Activated naive CD8-positive, alpha-beta T cell (primary cell): ENCODE measurements at regions not wholly inside any gene's neighbourhood (a gene's known extent, or its start where the extent isn't known, plus 50 kb on each side); places are given as distances from the start of the nearest gene placed in this dataset.

Experiments
- H3K27ac Mint-ChIP-seq: one replicate; pipeline ENCODE4 v1.8.0; 2021; ENCODE audit warnings: mixed read lengths
- H3K27me3 Mint-ChIP-seq: one replicate; pipeline ENCODE4 v1.8.0; 2021; ENCODE audit warnings: mixed read lengths
- H3K36me3 Mint-ChIP-seq: one replicate; pipeline ENCODE4 v1.8.0; 2021; ENCODE audit warnings: mixed read lengths
- H3K4me1 Mint-ChIP-seq: one replicate; pipeline ENCODE4 v1.8.0; 2021; ENCODE audit warnings: low read depth, mixed read lengths
- H3K4me3 Mint-ChIP-seq: one replicate; pipeline ENCODE4 v1.8.0; 2021; ENCODE audit warnings: mild to moderate bottlenecking, mixed read lengths
- H3K9me3 Mint-ChIP-seq: one replicate; pipeline ENCODE4 v1.8.0; 2021; ENCODE audit warnings: low read depth, mixed read lengths

DNA sequence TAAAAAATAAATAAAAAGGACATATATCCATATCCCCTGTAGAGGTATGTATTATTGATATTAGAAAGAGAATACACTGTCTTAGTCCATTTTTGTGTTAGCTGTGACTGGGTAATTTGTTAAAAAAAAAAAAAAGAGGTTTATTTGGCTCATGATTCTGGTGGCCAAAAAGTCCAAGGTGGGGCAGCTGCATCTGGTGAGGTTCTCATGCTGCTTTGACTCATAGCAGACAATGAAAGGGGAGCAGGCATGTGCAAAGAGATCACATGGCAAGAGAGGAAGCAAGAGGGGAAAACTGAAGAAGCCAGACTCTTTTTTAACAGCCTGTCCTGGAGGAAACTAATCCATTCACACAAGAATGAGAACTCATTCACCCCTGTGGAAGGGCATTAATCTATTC lies 101.6 kb upstream of the MAP4K3 start:
- no peaks in the 10 kb centered on the region for H3K27me3 Mint-ChIP-seq
- no peaks in the 10 kb centered on the region for H3K9me3 Mint-ChIP-seq
- peaks cover 3% of the 10 kb centered on the region for H3K4me1 Mint-ChIP-seq
- no peak overlapping the region for H3K27ac Mint-ChIP-seq
- no peak overlapping the region for H3K4me3 Mint-ChIP-seq
- peaks cover 2% of the 10 kb centered on the region for H3K36me3 Mint-ChIP-seq

DNA sequence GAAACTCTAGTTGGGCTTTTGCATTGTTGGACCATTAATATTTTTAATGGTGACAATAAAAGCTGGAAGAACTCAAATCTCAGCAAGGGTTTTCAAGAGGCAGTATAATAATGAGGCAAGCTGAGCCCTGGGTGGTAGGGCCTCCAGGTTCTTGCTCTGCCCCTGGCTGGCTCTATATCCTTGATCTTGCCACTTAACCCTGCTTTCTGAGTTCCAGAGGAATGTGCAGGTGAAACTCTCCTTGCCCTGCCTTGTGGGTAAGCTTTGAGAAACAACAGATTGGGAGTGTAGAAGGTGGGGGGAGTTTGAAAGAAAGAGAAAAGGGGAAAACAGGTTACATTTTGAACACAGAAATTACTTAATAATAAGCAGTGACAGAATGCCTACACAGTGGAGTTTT lies 103.3 kb upstream of the MAP4K3 start:
- peaks cover 2% of the 10 kb centered on the region for H3K36me3 Mint-ChIP-seq
- H3K9me3 Mint-ChIP-seq, result no peaks in the 10 kb centered on the region
- H3K4me3 Mint-ChIP-seq, result no peak overlapping the region
- H3K27ac Mint-ChIP-seq, result no peak overlapping the region
- peaks cover 2% of the 10 kb centered on the region for H3K27me3 Mint-ChIP-seq
- peaks cover 3% of the 10 kb centered on the region for H3K4me1 Mint-ChIP-seq

DNA sequence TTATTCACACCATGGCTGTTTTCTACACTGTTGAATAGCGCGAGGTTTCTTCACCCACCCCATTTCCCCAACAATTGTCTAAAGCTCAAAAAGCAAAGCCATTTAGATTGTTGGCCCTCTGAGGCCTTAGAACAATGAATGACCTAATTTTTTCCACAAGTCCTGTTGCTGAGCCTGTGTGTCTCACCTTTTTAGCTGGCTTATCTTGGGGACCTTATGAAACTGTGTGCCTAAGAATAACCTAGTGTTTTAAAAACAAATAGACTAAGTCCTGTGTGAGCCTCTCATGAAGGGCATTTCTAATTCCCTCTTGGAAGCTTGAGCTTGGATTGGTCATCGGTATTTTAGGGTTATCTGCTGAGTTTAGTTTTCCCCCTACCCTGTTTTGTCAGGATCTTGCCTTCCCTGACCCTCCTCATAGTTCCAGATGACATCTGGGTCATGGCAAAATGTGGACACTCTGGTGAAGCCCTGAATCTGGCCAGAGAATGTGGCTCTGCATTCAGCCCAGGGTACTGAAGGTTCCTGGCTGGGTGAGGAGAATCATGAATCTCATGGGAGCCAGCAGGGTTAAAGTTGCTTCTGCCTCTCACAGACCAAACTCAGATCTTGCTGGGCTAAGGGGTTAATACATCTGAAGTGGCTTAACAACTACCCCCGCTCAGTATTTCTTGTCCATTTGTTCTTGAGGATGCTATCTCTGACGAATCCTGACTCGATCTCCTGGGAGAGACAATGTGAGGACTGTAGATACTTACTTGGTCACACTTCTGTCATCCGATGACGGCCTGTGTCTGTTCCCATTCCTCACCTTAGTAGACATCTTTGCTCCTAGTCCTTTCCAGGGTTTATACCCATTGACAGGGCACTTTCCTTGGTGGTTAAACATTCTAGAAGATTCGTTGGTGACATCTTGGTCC lies 104.2 kb upstream of the MAP4K3 start:
- H3K4me3 Mint-ChIP-seq, result no peak overlapping the region

DNA sequence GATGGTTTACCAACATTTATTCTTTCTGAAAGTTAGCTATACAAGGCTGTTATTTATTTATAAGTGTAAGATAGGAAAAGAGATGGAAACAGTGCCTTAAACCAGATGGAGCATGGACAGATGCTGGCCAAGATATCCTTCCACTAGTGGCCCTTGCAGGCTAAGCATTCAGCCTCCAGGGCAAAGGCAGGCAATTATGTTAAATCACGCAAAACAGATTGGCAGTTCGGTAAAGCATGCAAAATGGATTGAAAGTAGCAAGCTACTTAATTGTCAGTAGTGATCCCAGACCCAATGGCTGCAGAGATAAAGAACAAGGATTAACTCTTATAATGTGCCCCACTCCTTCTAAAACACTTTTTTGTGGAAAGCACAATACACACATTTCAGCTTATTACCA lies 105.4 kb upstream of the MAP4K3 start:
- no peaks in the 10 kb centered on the region for H3K4me1 Mint-ChIP-seq
- H3K27me3 Mint-ChIP-seq, result peaks cover 2% of the 10 kb centered on the region
- H3K4me3 Mint-ChIP-seq, result no peak overlapping the region
- H3K36me3 Mint-ChIP-seq, result no peaks in the 10 kb centered on the region
- H3K9me3 Mint-ChIP-seq, result no peaks in the 10 kb centered on the region
- H3K27ac Mint-ChIP-seq, result no peak overlapping the region

More for the DNA sequence above, 104.2 kb upstream of the MAP4K3 start:
- Mint-ChIP-seq H3K27me3 (peaks cover 2% of the 10 kb centered on the region), H3K36me3 (no peaks in the 10 kb centered on the region), H3K27ac (no peak overlapping the region), H3K9me3 (no peaks in the 10 kb centered on the region), H3K4me1 (peaks cover 3% of the 10 kb centered on the region)

DNA sequence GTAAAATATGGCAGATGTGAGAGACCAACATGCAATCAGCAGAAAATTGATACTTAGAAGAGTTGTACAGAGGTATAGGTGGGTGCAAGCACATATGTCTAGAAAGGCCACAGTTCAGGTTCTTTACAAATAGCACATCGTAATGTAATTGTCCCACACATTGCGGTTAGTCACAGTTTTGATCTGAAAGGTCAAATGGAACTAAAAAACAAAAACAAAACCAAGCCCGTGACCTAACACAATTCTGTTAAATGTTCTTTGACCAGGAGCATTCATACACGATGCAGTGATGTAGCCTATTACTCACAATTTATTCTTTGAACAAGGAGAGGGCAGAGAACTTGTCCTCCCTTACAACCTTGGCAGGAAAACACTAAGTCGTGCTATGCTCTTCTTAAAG lies 108.9 kb upstream of the MAP4K3 start:
- H3K4me3 Mint-ChIP-seq, result no peak overlapping the region
- no peaks in the 10 kb centered on the region for H3K9me3 Mint-ChIP-seq
- H3K27ac Mint-ChIP-seq, result no peak overlapping the region
- H3K4me1 Mint-ChIP-seq, result no peaks in the 10 kb centered on the region
- no peaks in the 10 kb centered on the region for H3K36me3 Mint-ChIP-seq
- peaks cover 2% of the 10 kb centered on the region for H3K27me3 Mint-ChIP-seq

DNA sequence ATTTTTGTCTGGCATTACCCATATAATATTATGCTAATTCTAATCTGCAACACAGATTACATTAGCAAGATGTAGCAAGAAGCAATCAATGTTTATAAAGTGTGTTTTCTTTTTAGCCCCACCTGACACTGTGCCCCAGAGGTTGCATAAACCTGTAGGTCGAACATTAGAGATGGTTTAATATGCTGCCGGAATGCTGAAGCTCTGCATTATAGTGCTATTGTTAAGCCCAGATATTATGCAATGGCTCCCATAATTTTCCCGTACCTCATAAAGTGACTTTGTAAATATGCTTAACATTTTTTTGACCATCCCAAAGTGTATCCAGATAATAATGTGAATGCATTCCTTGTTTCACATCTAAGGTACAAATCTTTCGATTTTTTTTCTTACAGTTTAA lies 109.3 kb upstream of the MAP4K3 start:
- Mint-ChIP-seq H3K36me3 (no peaks in the 10 kb centered on the region), H3K4me1 (no peaks in the 10 kb centered on the region), H3K4me3 (no peak overlapping the region), H3K27me3 (peaks cover 2% of the 10 kb centered on the region), H3K9me3 (no peaks in the 10 kb centered on the region), H3K27ac (no peak overlapping the region)

DNA sequence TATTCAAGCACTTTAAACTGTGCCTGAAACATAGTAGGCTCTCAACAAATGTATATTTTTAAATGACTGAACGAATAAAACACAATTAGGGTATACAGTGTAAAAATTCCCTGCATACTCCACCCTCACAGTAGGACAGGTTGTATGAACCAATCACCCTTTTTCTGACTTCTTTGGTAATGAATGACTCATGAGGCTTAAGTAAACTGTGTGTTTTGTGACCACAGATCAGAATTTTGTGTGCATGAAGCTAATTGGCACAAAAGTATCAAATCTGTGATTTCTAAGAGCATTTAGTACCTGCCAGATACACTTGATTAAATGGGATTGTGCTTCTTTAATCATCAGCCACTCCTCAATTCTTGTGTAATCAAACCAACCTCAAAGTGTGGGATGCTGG lies 109.9 kb upstream of the MAP4K3 start:
- Mint-ChIP-seq H3K9me3 (no peaks in the 10 kb centered on the region), H3K36me3 (no peaks in the 10 kb centered on the region), H3K27me3 (peaks cover 2% of the 10 kb centered on the region), H3K27ac (no peak overlapping the region), H3K4me3 (no peak overlapping the region), H3K4me1 (no peaks in the 10 kb centered on the region)

DNA sequence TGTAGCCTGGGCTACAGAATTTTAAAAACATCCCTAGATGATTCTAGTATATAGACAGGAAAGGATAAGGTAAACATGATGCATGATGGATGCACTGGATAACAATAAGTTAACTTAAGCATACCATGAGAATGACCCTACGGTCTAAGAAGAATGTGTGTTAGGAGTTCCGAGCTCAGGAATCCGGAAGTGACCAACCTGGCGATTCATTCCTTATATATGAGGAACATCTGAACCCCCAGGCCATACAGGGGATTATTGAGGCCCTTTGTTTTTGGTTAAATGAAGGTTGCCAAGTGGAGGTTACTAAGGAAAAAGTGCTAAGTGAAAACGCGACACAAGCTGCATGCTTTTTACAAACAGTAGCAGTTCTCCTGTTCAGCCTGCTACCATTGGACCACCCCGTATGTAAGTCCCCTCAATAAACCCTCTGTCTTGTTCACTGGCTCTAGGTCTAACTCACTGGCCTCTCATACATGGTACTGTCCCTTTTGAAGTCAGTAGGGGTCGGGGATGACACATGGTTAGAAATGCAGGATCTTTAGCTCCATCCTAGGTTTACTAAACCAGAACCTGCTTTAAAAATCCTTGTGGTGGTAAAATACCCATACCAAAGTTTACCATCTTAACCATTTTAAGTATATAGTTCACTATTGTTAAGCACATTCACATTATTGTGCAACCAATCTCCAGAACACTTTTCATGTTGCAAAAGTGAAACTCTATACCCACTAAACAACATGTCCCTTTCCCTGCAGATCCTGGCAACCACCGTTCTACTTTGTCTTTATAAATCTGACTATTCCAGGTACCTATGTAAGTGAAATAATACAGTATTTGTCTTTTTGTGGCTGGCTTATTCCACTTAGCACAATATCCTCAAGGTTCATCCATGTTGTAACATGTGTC lies 111.0 kb upstream of the MAP4K3 start:
- no peak overlapping the region for H3K4me3 Mint-ChIP-seq
- peaks cover 2% of the 10 kb centered on the region for H3K27me3 Mint-ChIP-seq

DNA sequence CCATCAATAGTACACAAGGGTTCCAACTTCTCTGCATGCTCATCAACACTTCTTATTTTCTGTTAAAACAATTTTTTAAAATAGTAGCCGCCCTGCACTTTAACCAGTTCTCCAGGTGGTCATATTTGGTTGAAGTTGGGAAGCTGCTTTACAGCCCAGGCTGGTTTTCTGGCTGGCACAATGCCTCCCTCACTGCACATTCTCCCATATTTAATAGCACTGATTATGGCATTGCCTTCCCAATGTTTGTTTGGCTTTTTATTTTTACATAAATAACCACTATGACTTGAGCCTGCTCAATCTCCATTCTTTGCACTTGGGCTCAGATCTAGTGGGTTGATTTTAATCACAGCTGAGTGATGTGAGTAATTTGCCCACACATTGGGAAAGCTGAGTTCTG lies 111.9 kb upstream of the MAP4K3 start:
- no peak overlapping the region for H3K4me3 Mint-ChIP-seq
- no peaks in the 10 kb centered on the region for H3K9me3 Mint-ChIP-seq
- H3K27me3 Mint-ChIP-seq, result peaks cover 2% of the 10 kb centered on the region
- no peak overlapping the region for H3K27ac Mint-ChIP-seq
- H3K4me1 Mint-ChIP-seq, result no peaks in the 10 kb centered on the region
- H3K36me3 Mint-ChIP-seq, result no peaks in the 10 kb centered on the region

More for the DNA sequence above, 111.0 kb upstream of the MAP4K3 start:
- H3K4me1 Mint-ChIP-seq, result no peaks in the 10 kb centered on the region
- H3K36me3 Mint-ChIP-seq, result no peaks in the 10 kb centered on the region
- no peaks in the 10 kb centered on the region for H3K9me3 Mint-ChIP-seq
- no peak overlapping the region for H3K27ac Mint-ChIP-seq

DNA sequence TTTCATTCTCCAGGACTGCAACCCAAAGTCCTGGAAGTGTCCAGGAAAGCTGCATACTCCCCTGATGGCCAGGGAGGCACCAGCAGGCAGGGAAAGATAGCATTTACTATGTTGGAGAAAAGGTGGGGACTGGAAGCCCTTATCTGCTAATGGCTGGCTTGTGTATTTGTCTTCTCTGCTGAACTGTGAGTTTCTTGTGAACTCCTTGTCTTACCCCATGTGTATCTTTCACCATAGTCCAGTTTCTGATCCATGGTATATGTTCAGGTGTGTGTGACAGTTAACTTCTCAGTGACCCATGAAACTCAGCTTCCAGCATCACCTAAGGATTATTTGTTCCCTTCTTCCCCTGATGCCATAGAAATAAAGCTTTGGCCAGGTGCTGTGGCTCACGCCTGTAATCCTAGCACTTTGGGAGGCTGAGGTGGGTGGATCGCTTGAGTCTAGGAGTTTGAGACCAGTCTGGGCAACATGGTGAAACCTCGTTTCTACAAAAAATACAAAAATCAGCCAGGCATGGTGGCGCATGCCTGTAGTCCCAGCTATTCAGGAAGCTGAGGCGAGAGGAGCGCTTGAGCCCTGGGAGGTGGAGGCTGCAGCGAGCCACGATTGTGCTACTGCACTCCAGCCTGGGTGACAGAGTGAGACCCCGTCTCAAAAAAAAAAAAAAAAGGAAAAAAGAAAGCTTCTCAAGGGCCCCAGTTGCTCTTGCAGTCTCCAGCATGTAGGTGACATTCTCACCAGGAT lies 112.8 kb upstream of the MAP4K3 start:
- Mint-ChIP-seq H3K4me3 (no peak overlapping the region), H3K4me1 (no peaks in the 10 kb centered on the region), H3K9me3 (no peaks in the 10 kb centered on the region), H3K27me3 (no peaks in the 10 kb centered on the region), H3K27ac (no peak overlapping the region), H3K36me3 (no peaks in the 10 kb centered on the region)

DNA sequence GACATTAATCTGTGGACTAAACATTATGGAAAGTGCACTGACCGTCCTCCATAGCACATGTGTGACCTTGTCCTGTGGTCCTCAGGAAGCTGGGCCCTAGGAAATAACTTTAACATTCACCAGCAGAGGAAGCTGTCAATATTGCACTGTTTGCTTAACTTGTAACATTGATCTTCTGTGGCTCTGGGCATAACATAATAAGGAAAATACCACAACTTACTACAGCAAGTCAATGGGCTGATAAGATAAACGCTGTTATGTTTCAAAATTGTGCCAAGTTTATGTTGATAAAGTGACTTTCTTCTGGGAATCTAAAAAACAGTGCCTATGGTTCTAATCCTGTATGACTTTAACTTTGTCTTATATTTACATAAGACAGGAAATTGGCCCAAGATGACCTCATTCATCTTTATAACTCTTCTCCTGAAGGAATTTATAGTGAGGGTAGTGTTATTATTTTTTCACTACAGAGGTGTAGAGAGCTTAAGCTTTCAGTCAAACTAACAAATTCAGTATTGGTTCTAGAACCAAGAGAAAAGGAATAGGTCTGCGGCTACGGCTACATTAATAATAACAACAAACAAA lies 113.7 kb upstream of the MAP4K3 start:
- no peaks in the 10 kb centered on the region for H3K9me3 Mint-ChIP-seq
- H3K4me1 Mint-ChIP-seq, result no peaks in the 10 kb centered on the region
- no peaks in the 10 kb centered on the region for H3K27me3 Mint-ChIP-seq
- H3K27ac Mint-ChIP-seq, result no peak overlapping the region
- no peak overlapping the region for H3K4me3 Mint-ChIP-seq
- H3K36me3 Mint-ChIP-seq, result peaks cover 2% of the 10 kb centered on the region

DNA sequence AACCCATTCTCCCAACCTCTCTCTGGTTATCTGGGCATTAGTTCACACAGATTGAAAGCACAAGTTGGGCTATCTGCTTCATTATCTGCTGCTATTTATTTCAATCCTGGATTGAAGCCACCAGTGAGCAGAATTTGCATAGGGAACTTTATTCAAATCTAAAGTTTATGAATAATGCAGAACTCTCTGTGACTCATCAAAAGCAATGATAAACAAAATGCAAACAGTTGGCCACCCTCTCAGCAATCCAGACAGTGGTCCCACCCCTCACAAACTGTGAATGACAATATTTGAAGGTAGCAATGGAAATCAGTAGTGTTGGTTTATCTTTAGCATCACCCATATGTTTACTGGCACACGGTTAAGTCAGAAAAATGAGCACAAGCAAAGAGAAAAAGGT lies 106.8 kb upstream of the TMEM178A start:
- H3K4me3 Mint-ChIP-seq, result no peak overlapping the region
- H3K27me3 Mint-ChIP-seq, result no peaks in the 10 kb centered on the region
- no peaks in the 10 kb centered on the region for H3K4me1 Mint-ChIP-seq
- no peak overlapping the region for H3K27ac Mint-ChIP-seq
- H3K9me3 Mint-ChIP-seq, result peaks cover 9% of the 10 kb centered on the region
- H3K36me3 Mint-ChIP-seq, result peaks cover 11% of the 10 kb centered on the region

DNA sequence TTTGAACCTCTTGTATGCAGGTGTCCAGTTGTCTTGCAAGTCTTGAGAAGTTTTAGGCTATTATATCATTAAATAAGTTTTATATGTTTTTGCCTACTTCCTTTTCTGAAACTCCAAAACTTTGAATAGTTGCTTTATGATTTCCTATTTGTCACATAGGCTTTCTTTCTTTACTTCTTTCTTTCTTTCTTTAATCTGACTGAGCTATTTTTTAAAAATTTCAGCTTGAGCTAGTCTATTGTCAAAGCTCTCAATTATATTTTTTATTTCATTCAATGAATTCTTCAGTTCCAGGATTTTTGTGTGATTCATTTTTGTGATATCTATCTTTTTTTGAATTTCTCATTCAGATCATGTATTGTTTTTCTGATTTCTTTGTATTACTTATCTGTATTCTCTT lies 102.1 kb upstream of the TMEM178A start:
- Mint-ChIP-seq H3K27ac (no peak overlapping the region), H3K36me3 (peaks cover 9% of the 10 kb centered on the region), H3K9me3 (peaks cover 12% of the 10 kb centered on the region), H3K27me3 (no peaks in the 10 kb centered on the region), H3K4me3 (no peak overlapping the region), H3K4me1 (no peaks in the 10 kb centered on the region)

DNA sequence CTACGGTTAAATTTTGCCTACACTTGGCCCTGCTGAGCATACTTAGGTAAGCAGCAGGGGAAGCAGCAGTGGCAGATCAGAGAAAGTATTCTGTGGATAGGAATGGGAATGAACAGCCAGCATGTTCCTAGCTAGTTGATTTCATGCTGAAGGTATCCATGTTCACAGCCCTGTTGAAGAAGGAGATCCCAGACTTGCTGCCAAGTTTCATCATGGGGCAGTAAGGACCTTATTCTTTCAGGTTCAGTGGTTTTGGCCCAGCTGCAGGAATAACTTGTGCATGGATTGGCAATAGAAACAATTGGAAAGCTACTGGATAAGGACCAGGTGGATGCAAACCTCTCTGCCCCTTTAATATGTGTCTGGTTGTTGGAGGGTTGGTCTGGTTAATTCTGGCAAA lies 98.2 kb upstream of the TMEM178A start:
- Mint-ChIP-seq H3K27ac (no peak overlapping the region), H3K27me3 (no peaks in the 10 kb centered on the region), H3K4me3 (no peak overlapping the region), H3K4me1 (no peaks in the 10 kb centered on the region), H3K9me3 (peaks cover 12% of the 10 kb centered on the region), H3K36me3 (no peaks in the 10 kb centered on the region)
